GM18873 (cell line): ENCODE measurements at regions not wholly inside any gene's neighbourhood (a gene's known extent, or its start where the extent isn't known, plus 50 kb on each side); places are given as distances from the start of the nearest gene placed in this dataset.

ENCODE experiments used
- ATAC-seq: cut with Tn5 transposase; IDR thresholded peaks from one replicate; pipeline ENCODE4 v1.9.1; 2021; ENCODE audit warnings: mild to moderate bottlenecking, moderate library complexity, moderate number of reproducible peaks; ENCODE audit not compliant: unreplicated experiment, low FRiP score

DNA sequence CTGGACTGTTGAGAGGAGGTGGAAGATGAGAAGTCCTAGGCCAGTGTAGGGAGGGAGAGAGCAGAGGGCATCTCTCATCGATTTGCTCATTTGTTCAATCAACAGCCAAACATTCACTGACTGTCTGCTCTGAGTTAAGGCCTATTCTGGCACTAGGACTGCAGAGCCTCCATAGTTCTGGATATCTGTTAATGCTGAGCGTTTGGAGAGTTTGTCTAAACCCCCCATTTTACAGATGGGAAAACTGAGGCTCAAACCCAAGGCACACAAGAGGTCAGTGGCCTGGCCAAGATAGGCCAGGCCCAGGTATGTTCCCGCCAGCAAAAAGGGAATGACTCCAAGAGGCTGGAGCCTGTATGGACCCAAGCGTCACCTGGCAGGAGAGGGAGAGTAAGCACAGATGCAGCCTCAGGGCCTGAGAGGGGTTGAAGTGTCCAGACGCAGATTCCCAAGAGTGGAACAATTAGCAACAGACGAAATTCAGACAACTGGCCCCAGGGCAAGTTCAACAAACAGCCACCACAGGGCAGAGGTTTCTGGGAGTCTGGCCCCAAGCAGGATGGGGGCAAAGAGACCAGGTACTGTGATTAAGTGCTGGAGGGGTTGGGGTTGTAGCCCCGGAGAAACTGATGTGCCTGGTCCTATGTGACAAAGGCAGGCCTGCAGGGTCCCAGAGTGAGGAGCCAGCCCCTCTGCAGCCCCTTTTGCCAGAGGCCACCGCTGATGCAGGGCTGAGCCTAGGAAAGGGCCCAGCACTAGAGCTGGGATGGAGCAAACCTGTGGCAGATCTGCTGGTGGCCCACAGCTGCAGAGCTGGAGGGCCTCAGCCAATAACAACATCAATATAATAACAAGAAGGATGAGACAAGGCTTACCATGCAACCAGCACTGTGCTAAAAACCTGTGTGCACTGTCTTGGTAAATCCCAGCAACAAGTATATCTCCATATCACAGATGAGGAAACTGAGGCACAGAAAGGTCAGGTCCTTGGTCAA, 245.1 kb upstream of the TLE3 start:
- ATAC-seq, result no peak

DNA sequence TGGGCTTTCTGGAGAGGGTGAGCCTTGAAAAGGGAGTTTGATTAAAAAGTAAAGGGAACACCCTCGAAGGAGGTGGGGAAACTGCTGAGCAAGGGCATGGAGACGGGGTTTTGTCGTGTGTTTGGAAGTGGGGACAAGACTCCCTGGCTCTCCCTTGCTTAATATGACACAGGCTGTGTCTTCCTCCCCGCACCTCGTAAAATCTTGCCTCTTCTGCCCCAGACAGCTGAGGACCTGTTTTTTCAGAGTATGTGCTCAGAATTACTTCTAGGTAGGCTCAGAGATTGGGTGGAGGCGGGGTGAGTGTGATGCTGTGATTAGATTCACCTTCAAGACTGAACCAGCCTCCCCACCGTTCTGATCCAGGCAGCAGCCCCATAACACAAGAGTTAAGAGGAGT, 244.4 kb upstream of the TLE3 start:
- no peak for ATAC-seq

- no peak for ATAC-seq
Measured at GRCh38 chr15:70341566-70341965, 243.8 kb upstream of the TLE3 start.

GRCh38 chr15:70340494-70340870, 242.8 kb upstream of the TLE3 start:
- ATAC-seq, result no peak

DNA sequence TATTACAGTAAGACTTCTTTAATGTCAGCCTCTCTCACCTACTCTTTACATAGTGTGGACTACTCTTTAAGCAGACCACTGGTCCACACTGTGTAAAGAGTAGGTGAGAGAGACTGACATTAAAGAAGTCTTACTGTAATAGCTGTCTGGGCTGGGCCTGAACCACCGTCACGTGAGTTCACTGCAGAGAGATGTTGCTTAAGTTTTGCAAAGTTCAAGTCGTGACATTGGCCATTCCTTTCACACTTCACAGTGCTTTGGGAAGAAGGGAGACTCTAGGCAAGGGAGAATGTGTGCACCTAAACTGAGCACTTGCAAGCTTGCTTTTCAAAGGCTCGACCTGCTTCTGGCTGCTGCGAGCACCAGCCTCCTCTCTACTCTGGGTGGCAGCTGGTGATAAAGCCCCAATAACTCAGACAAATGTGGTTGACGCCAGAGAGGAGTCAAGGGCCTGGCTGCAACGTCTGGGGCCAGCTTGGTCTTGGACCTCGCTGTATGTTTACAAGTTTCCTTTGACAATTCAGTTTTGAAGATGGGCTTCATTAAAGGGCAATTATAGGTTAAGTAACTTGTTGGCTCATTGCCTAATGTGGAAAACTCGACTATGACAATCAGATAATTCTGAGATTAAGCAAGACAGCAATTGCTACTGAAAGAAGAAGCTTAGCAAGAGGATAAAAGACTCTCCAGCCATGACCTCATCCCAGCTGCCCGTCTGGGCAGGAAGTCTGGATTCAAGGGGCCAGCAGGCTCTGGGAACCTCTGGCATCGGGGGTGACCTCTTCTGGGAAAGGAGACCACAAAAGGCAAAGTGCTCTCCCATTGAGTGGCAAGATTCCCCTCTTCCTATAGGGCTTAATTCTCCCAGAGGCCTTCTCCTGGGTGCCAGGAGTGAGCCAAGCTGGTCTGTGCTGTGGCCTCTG, 242.1 kb upstream of the TLE3 start:
- ATAC-seq, result no peak

DNA sequence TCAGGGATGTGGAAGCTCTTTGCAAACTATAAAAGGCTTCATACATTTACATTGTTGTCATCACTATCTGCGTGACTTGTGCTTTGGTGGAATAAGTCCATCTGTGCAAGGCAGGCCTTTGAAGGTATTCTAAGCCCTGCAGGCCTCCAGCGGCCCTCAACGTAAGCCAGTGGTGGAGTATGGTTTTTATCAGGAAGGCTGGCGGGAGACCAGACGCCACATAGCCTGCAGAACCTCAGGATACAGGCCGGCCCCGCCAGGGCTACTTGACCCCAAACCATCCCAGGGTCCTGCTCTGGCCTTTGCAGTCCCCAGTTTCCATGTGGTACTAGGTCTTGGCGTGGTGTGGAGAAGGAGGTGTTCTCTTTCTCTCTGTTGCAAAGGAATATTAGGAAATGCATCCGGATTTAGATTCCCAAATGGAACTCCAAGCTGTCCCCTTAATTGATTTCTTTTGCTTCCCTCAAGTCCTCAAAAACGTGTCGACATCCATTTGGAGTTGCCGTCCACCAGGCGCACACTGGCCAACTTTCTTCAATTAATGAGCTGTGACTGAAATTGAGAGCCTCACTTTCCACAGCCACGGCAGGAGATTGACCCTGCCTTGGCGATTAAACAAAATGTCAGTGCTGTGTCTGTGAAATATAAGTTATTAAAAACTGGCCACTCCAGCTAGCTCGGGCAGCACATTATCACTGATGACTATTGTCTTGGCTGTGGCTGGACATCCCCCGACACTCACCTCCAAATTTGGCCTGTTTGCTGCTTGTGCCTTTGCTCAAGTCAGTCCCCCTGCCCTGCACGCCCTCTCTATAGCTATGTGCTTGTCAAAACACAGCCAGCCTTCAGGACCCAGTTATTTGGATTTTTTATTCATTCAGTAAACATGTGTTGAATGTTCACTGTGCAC, 239.8 kb upstream of the TLE3 start:
- ATAC-seq, result no peak

DNA sequence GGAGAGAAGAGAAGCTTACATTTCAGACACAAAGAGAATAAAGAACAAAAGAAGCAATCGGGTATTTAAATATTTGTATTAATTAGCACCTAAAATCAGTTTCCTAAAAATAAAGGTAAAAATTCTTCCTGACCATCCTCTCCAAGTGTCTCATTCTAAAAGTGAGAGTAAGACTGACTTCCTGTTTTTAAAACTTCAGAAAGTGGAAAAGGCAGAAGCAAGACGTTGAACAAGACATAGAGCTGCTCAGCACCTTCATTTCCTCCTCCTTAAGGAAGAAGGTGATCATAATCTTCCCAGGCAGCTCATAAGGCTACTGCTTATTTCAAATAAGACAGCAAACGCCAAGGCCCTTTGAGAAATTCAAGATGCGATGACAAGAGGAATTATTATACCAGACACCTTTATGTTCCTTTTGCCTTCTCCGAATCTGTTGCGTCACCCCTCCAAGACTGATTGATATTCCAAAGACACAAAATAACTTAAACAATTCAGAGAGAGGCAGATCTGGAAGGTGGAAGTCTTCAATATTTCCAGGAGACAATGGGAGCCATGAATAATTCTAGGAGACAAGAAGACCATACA, 238.8 kb upstream of the TLE3 start:
- no peak for ATAC-seq

- ATAC-seq, result no peak
Measured at GRCh38 chr15:70334286-70334685, 236.6 kb upstream of the TLE3 start.

DNA sequence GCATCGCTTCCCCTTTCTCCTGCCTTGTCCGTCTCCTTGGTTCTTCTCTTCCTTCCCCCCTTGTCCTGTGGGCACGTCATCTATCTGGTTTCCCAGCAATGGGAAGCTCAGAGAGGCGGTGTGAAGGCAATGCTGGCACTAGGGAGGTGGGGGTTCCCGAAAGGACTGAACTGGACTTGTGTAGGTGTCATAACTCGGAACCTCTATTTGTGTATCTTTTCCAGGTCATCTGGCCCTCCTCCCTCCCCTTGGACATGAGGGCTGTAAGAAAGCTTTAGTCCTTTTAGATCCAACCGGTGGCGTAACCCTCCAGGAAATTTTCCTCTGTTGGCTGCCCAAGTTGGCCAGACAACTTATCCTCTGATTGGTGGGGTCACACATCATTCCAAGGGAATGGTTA, 231.5 kb upstream of the TLE3 start:
- ATAC-seq, result no peak

DNA sequence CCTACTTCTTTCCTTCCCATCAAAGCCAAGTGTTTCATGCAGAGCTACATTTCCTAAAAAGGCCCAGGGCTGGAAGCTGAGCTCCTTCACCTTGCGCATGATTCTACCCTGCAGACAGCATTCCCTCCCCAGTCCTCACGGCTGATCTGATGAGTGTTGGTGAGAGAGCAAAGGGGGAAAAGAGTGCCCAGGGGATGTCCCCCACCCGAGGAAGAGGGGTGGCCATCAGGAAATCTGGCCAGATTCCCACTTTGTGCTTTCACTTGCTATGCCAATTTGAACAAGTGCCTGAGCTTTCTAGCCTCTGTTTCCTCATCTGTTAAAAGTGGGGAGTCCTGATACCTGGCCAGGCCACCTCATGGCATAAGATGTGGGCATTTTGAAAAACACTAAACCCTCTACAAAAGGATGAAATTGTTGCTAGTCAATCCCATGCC, 231.0 kb upstream of the TLE3 start:
- ATAC-seq, result no peak

DNA sequence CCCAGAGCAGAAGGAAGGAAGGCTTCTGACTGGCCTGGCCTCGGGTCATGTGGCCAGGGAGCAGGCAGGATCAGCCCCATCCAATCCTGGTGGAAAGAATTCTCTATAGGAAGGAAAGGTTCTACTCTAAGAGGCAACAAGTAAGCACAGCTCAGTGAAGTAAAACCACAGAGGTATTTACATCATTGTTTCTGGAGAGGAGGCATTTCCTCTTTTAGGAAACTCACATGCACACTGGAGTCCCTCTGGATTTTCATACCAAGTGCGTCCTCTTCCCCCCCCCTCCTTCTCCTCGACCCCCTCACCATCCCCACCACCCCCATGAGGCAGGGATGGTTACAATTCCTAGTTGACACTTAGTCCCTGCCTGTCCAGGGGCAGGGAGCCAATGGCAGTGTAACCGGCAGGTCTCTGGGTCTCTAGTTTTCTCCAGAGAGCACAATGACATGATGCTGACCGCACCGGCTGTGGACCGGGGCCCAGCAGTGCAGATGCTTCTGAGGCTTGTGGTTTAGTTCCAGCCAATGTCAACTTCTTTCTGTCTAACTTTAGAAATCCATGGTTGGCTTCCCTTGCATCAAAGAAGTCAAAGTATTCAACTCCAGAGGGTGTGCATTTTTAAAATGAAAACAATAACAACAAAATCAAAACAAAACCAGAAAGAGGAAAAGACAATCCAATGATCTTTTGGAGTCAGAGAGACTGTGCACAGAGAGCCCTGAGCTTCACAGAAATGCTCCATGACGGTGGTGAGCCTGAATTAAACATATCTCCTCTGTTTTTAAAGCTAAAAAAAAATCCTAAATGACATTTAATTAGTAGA, 230.3 kb upstream of the TLE3 start:
- no peak for ATAC-seq

DNA sequence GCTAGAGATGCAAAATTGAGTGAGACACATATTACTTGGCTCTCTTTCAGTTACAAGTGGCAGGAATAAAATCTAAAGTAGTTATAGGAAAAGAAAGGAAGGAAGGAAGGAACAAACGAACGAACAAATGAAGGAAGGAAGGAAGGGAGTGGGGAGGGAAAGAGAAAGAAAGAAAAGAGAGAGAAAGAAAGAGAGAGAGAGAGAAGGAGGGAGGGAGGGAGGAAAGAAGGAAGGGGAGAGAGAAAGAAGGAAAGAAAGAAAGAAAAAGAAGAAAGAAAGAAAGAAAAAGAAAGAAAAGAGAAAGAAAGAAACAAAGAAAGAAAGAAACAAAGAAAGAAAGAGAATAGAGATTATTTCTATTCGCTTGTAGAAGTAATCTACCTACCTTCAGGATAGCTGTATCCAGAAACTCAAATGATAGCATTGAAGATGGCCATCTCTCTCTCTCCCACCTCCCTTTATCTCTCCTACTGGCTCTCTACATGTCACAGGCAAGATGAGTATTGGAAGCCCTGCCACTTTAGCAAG, 229.7 kb upstream of the TLE3 start:
- ATAC-seq, result no peak

DNA sequence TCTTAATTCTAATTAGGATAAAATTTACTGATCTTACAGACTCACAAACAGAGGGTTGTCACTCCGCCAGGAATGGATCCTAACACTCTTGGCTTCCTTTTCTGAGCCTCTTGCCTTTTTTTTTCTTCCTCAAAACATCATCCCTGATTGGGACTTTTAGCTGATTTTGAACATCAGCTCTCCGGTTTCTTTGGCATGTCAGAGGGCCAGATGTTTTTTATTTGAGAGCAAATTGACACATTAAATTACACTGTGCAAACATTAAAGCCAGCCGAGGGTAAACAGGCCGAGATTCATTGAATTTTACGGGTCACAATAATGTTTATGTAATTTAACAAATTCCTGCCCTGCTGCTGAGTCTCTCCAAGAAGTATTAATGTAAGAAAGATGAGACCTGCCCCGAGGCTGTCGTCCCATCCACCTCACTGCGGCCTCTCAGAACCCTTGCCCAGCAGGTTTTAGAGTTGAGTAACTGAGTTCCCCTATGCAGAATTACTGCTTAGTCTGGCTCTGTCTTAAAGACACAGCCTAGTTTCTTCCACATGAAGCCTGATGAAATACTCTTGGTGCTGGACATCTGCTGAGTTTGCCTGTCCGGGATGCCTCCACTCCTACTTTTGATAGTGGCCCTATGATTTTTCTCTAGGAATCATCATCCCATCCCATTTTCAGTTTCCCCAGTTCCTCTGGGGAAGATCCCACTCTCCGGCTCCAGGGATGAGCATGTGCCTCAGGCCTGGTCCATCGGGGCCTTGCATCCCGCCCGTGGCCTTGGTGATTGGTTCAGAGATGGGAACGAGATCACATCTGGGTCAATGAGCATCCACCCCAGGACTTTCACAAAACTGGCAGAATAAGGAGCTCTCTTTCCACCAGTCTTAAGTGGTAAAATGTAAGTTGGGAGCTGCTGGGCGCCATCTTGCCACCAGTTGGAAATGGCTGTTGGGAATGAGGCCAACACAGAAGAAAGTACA, 226.6 kb upstream of the TLE3 start:
- no peak for ATAC-seq

DNA sequence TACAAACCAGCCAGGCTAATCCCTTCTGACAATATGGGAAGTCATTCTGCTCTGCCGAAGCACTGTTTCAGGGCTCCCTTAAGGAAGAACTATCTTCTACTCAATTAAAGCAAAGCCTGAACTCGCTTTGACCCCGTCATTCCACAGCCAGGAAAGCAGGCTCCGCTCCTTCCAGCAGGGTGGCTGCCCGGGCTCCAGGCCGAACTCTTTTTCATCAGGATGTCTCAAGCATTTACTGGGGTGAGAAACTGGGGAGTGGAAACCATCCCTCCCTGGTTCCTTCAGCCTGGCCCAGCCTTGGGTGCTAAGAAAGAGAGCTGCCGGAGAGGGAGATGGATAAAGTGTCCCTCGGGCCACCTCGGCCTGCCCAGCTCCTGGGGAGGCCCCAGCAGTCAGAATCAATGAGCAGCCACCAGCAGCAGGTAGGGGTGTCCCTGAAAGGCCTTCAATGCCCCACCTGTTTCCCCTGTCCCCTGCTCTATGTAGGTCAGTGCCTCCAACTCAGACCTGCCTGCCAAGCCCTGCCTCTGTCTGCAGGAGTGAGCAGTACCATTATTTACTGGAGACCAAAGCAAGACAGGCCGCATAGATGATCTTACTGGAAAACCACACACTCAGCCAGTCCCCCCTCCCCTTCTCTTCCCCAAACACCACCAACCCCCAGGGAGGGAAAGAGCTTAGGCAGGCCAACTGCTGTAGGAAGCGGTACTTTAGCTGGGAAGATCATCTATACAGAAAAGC, 225.6 kb upstream of the TLE3 start:
- ATAC-seq, result no peak

DNA sequence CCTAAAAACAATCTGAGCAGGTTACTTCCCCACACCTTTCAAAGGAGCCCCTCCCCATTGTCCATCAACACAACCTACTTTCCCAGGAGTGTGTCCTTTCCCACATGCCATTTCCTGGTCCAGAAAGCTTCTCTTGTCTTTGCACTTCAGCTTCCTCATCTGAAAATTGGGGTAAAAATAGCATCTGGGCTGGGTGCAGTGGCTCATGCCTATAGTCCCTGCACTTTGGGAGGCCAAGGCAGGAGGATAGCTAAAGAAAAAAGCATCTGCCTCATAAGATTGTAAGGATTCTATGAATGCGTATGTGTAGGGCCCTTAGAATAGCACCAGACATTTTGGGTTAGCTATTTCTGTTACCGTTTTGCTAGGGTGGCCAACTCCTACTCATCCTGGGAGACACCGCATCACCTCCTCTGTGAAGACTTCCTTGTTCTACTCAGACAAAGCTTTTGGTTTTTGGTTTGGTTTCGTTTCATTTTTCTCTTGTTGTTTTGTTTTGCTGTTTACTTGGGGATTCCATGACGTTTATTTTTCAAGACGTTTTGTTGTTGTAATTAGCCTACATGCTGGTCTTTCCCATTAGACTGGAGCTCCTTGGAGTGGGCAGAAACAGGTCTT, 224.4 kb upstream of the TLE3 start:
- ATAC-seq, result no peak

DNA sequence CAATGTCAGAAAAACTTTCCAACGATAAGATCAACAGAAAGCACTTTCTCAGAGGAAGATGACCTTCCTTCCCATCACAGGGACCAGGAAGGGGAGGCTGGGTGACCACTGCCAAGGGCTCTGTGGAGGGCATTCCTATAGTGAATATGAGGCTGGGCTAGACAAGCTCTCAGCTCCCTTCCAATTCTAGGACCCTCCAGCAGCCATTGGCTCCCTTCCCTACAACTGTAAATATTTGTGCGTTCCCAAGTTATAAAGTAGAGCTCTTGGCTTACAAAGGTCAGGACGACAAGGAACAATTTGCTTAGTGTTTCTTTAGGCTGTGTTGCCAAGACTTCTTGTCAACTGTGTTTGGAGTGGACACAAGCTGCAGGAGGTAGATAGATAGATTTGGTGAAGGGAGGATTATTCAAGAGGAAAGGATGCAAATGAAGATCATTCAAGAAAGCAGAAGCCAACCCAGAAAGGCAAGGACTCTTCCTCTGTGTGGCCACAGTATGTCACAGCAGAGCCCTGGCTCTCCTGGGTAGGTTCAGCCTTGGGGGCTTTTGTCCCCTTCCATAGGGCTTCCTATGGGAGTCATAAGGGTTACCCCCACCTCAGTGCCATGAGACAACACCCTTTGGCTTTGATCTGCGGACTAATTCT, 223.6 kb upstream of the TLE3 start:
- ATAC-seq, result no peak
